ENCODE measurements at regions not wholly inside any gene's neighbourhood (a gene's known extent, or its start where the extent isn't known, plus 50 kb on each side); places are given as distances from the start of the nearest gene placed in this dataset.

DNA sequence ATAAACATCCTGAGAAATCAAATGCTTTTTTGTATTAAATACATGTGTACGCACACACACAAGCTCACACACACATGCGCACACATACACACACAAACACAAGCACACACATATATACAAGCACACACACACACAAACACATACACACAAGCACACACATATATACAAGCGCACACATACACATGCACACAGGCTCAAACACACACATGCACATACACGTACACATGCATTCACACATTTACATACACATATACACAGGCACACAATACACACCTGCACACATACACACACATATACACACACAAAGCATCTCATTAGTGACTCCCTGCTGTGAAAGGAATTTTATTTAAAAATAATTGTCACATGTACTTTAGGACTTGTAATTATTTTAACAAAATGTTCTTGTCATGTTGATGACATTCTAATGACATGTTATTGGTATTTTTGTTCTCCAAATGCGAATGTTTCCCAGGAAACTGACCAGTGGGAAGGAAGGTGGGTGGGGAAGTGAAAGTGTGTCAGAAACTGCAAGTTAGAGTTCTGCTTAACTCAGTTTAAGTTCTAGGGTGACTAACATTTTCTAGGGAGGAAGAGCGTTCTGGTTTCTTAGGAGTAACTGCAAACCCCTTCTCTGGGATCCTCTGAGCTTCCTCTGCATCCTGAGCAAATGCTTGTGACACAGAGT, 113.9 kb upstream of the ZNF217 start:
- Histone ChIP-seq H3K4me1 (ENCODE audit: insufficient read depth, insufficient read length) (peaks cover 6% of the 10 kb centered on the region), H3K9ac (ENCODE audit: insufficient read length, low read depth) (no peak overlapping the region), H3K36me3 (ENCODE audit: insufficient read depth, insufficient read length, low read length) (no peaks in the 10 kb centered on the region), H3K4me3 (ENCODE audit: insufficient read length, low read depth) (no peak overlapping the region), H3K9me3 (ENCODE audit: insufficient read depth, low read length) (no peaks in the 10 kb centered on the region), H3K27me3 (ENCODE audit: insufficient read depth, insufficient read length) (no peaks in the 10 kb centered on the region)
- TF ChIP-seq ZNF274 (IDR thresholded peaks at IDR 0.05; ENCODE audit: low read depth, low read length) (no peak), SUZ12 (IDR thresholded peaks at IDR 0.05; ENCODE audit: extremely low read depth, insufficient read depth, insufficient read length) (no peak), YY1 (IDR thresholded peaks at IDR 0.05; ENCODE audit: insufficient read depth, insufficient read length) (no peak)
- no peak for DNase-seq (ENCODE audit: low read depth, low spot score)

DNA sequence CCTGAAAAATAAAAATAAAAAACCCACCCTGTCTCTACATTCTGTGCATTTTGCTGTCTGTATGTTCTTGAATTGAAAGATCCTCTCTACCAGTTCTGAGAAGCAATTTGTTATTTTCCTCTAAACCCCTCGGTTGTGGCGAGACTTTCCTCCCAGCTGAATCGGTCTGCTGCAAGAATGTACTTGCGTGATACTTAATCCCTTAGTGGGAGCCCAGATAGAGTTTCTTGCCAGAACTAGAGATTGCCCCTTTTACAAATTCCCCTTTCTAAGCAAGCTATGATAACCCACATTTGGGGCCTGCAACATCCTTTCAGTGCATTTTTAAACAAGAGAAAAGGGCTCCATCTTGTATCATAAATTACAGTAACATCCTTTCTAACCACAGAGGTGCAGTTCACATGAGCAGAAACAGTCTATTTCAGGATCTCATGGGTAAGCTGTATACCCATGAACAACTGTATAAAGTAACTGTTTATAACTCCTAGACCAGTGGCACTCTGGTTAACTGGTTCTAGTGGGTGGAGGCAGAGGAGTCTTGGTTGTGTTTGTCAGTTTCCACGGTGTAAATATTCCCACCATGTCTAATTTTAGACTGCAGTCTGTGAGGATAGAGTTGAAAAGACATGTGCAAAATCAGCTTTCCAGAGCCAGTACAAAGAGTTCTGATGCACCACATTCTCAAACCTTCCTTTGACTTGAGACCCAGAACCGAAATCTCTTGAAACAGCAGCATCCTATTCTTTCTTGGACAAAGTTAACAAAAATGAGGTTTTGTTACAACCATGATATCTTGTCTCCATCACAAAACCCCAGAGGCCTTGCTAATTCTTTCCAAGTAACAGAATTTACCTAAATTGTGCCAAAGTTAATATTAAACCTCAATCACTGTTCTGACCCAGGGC, 113.1 kb upstream of the ZNF217 start:
- DNase-seq (ENCODE audit: low read depth, low spot score): no peak
- H3K9ac ChIP-seq (ENCODE audit: insufficient read length, low read depth): no peak overlapping the region

DNA sequence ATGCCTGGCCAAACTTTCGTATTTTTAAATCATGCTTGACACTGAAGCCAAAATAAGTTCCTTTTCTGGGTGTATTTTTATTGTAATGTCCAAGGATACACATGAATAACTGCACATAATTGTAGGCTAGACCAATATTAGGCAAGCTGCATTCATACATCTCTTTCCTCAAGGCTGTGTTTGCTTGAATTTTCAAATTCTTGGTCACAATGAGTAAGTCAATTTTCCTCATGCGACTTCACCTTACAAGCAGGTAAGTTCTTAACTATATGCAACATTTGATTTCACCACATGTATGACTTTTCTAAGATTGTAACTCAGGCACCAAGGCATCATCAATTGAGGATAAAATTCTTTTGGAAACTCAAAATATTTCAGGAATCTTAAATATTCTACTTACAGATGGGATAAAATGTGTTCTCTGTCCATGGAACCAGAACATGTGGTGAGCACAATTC, 112.4 kb upstream of the ZNF217 start:
- H3K36me3 ChIP-seq (ENCODE audit: insufficient read depth, insufficient read length, low read length): no peaks in the 10 kb centered on the region
- H3K9me3 ChIP-seq (ENCODE audit: insufficient read depth, low read length): no peaks in the 10 kb centered on the region
- no peak overlapping the region for H3K4me3 ChIP-seq (ENCODE audit: insufficient read length, low read depth)
- TF ChIP-seq SUZ12 (IDR thresholded peaks at IDR 0.05; ENCODE audit: extremely low read depth, insufficient read depth, insufficient read length) (no peak), YY1 (IDR thresholded peaks at IDR 0.05; ENCODE audit: insufficient read depth, insufficient read length) (no peak), ZNF274 (IDR thresholded peaks at IDR 0.05; ENCODE audit: low read depth, low read length) (no peak)
- H3K4me1 ChIP-seq (ENCODE audit: insufficient read depth, insufficient read length): peaks cover 2% of the 10 kb centered on the region
- DNase-seq (ENCODE audit: low read depth, low spot score): no peak
- no peak overlapping the region for H3K9ac ChIP-seq (ENCODE audit: insufficient read length, low read depth)
- no peaks in the 10 kb centered on the region for H3K27me3 ChIP-seq (ENCODE audit: insufficient read depth, insufficient read length)

More for the DNA sequence above, 113.1 kb upstream of the ZNF217 start:
- Histone ChIP-seq H3K4me3 (ENCODE audit: insufficient read length, low read depth) (no peak overlapping the region), H3K4me1 (ENCODE audit: insufficient read depth, insufficient read length) (peaks cover 5% of the 10 kb centered on the region), H3K9me3 (ENCODE audit: insufficient read depth, low read length) (no peaks in the 10 kb centered on the region), H3K27me3 (ENCODE audit: insufficient read depth, insufficient read length) (no peaks in the 10 kb centered on the region), H3K36me3 (ENCODE audit: insufficient read depth, insufficient read length, low read length) (no peaks in the 10 kb centered on the region)
- TF ChIP-seq YY1 (IDR thresholded peaks at IDR 0.05; ENCODE audit: insufficient read depth, insufficient read length): no peak
- no peak for TF ChIP-seq ZNF274 (IDR thresholded peaks at IDR 0.05; ENCODE audit: low read depth, low read length)
- no peak for TF ChIP-seq SUZ12 (IDR thresholded peaks at IDR 0.05; ENCODE audit: extremely low read depth, insufficient read depth, insufficient read length)

- DNase-seq (ENCODE audit: low read depth, low spot score): no peak
These were observed 109.0 kb upstream of the ZNF217 start for GRCh38 chr20:53702617-53703016.

GRCh38 chr20:53699906-53700305, 106.3 kb upstream of the ZNF217 start:
- no peak overlapping the region for H3K4me3 ChIP-seq (ENCODE audit: insufficient read length, low read depth)
- H3K27me3 ChIP-seq (ENCODE audit: insufficient read depth, insufficient read length): no peaks in the 10 kb centered on the region
- H3K4me1 ChIP-seq (ENCODE audit: insufficient read depth, insufficient read length): no peaks in the 10 kb centered on the region
- H3K9ac ChIP-seq (ENCODE audit: insufficient read length, low read depth): no peak overlapping the region
- TF ChIP-seq SUZ12 (IDR thresholded peaks at IDR 0.05; ENCODE audit: extremely low read depth, insufficient read depth, insufficient read length) (no peak), ZNF274 (IDR thresholded peaks at IDR 0.05; ENCODE audit: low read depth, low read length) (no peak), YY1 (IDR thresholded peaks at IDR 0.05; ENCODE audit: insufficient read depth, insufficient read length) (no peak)
- no peak for DNase-seq (ENCODE audit: low read depth, low spot score)
- no peaks in the 10 kb centered on the region for H3K36me3 ChIP-seq (ENCODE audit: insufficient read depth, insufficient read length, low read length)
- H3K9me3 ChIP-seq (ENCODE audit: insufficient read depth, low read length): no peaks in the 10 kb centered on the region

More at GRCh38 chr20:53702617-53703016, 109.0 kb upstream of the ZNF217 start:
- TF ChIP-seq YY1 (IDR thresholded peaks at IDR 0.05; ENCODE audit: insufficient read depth, insufficient read length): no peak
- no peak for TF ChIP-seq SUZ12 (IDR thresholded peaks at IDR 0.05; ENCODE audit: extremely low read depth, insufficient read depth, insufficient read length)
- TF ChIP-seq ZNF274 (IDR thresholded peaks at IDR 0.05; ENCODE audit: low read depth, low read length): no peak
- Histone ChIP-seq H3K4me3 (ENCODE audit: insufficient read length, low read depth) (no peak overlapping the region), H3K4me1 (ENCODE audit: insufficient read depth, insufficient read length) (no peaks in the 10 kb centered on the region), H3K36me3 (ENCODE audit: insufficient read depth, insufficient read length, low read length) (no peaks in the 10 kb centered on the region), H3K27me3 (ENCODE audit: insufficient read depth, insufficient read length) (no peaks in the 10 kb centered on the region), H3K9me3 (ENCODE audit: insufficient read depth, low read length) (no peaks in the 10 kb centered on the region), H3K9ac (ENCODE audit: insufficient read length, low read depth) (no peak overlapping the region)

- Histone ChIP-seq H3K9me3 (ENCODE audit: insufficient read depth, low read length) (no peaks in the 10 kb centered on the region), H3K36me3 (ENCODE audit: insufficient read depth, insufficient read length, low read length) (no peaks in the 10 kb centered on the region), H3K4me1 (ENCODE audit: insufficient read depth, insufficient read length) (no peaks in the 10 kb centered on the region), H3K4me3 (ENCODE audit: insufficient read length, low read depth) (no peak overlapping the region), H3K9ac (ENCODE audit: insufficient read length, low read depth) (no peak overlapping the region), H3K27me3 (ENCODE audit: insufficient read depth, insufficient read length) (no peaks in the 10 kb centered on the region)
- TF ChIP-seq YY1 (IDR thresholded peaks at IDR 0.05; ENCODE audit: insufficient read depth, insufficient read length): no peak
- no peak for DNase-seq (ENCODE audit: low read depth, low spot score)
These were observed 105.5 kb upstream of the ZNF217 start for GRCh38 chr20:53699085-53699674.
